IPS DF 4.7 (cell line): ENCODE measurements at regions not wholly inside any gene's neighbourhood (a gene's known extent, or its start where the extent isn't known, plus 50 kb on each side); places are given as distances from the start of the nearest gene placed in this dataset.
"Not testable (repeated sequence)": the region's sequence is repeated elsewhere in the genome, so short reads cannot be mapped to it uniquely, and the experiment has no call there.

Experiments
- DNase-seq: peaks from one replicate; pipeline ENCODE4 v3.0.0-alpha.2; 2013; ENCODE audit warnings: low spot score; ENCODE audit errors: extremely low read depth

DNA sequence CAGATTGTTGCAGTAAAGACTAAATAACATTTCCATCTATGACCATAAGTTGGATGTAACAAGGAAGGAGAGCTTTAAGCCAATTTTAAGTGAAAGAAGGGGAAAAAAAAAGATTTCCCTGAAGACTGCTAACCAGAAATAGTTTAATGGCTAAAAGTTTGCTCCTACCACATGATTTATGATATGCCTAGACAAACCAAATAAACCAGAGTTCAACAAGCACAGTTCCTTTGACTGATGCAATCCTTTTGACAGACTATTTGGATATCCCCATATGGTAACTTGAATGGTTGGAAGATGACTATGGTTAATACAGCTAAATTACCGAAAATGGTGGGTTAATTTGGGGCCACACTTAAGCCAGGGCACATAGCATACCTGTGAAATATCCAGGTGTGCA lies 338.5 kb downstream of the CETN3 start:
- no peak for DNase-seq

DNA sequence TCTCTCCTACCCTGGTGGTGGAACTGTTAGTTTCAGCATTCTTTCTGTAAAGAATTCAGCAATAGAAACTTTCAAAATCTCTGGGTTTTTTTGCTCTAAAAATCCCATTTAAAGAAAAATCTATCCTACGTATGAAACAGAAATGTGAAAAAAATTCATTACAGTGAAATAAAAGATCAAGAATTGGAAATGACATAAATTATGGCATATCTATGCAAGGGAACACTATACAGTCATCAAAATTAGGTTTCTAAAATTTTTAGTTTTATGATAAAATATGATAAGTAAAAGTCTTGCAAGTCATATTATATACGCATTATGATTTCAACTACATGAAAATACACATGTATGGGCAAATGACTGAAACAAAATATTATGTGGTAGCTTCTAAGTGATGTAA lies 342.6 kb downstream of the CETN3 start:
- no peak for DNase-seq

DNA sequence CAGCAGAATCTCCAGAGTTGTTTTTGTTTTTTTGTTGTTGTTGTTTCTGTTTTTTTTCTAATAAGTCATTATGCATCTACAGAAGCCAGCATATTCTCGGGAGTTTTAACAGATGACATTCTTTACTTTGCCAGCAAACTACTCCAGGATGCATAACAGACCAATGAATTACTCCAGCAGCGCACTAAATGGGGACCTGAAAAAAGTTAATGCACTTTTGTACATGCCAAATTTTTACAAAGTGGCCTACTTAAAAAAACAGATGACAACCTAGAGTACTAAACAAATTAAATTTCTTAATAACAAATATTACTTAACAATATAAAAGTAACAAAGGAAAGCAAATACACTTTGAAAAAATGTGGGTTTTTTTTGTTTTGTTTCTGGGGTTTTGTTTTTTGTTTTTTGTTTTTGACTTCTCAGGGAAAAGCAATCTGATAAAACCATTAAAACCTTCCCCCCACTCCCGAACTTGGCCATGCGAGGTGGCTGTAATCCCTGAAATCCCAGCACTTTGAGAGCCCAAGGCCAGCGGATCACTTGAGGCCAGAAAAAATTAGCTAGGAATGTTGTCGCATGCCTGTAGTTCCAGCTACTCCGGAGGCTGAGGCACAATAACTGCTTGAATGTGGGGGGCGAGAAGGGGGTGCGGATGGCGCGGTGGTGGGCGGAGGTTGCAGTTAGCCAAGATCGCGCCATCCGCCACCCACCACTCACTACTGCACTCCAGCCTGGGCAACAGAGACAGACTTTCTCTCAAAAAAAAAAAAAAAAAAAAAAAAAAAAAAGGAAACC lies 352.4 kb downstream of the CETN3 start:
- DNase-seq = no peak

DNA sequence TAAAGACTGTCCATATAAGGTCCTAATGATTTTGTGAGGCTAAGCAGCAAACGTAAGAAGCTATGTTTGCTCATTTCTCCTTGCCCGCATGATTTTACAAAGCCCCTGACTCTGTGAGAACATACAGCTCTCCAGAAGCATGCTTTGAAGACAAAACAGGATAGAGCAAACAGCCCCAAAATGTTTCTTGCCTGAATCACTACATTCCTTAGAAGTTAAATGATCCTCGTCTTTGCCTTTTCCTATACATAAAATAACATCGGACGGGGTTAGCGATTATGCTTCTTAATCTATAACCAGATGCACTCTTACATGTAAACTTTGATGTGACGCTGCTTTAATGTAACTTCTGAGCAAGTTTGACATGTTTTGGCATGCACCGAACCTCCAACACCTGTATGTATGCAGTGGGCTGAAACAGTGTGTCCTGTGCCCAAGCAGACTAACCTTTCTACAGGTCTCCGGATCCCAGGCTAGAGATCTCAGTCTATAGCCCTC lies 353.7 kb downstream of the CETN3 start:
- DNase-seq = no peak

DNA sequence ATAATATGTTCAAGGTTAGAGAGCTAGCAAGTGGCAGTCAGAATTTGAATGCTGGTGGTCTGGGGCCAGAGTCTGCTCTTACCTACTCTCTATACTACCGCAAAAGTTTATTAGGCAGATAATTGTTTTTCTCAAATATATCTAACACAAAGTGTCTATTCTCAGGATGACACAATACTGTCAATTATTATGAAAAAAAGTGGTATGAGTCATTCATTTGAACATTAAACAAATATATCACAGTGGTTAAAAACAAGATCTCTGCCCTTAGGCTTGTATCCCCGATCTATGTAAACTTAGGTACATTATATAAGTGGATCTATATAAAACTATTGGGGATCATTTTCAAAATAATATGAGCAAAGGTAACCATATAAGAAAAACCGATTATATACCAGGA lies 354.9 kb downstream of the CETN3 start:
- DNase-seq = no peak

DNA sequence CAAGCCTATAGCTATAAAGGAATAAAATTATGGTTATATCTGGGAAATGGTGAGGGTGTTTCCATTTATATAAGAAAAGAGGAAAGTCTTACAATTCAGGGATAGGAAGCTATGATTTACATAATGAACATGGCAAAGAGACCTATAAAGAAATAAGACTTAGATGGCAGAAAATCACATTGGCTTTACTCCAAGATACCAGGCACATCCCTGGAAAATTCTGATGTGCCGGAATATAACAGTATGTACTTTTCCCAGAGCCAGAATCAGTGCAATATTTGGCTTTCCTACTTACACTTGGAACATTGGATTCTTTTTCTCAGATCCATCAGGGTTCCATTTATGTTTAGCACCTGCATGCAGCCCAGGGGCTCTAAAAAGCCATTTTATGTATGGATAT lies 357.8 kb downstream of the CETN3 start:
- DNase-seq = no peak

DNA sequence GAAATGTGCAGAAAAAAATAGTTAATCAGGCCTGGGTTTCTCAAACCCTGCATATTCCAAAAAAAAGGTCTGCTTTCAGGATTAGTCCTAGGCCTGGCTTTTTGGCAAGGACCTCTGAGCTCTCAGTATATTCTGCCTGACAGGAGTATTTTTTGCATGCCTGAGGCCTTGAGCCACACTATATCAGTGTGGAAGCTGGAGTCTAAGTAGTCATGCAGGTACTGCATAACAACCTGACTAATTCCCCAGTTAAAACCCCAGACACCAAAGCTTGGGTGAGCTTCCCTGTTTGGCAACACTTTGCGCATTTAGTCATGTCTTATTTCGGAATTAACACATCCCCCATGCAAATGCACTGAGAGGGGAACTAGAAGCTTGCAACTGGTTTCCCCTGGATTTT lies 359.5 kb downstream of the CETN3 start:
- no peak for DNase-seq

DNA sequence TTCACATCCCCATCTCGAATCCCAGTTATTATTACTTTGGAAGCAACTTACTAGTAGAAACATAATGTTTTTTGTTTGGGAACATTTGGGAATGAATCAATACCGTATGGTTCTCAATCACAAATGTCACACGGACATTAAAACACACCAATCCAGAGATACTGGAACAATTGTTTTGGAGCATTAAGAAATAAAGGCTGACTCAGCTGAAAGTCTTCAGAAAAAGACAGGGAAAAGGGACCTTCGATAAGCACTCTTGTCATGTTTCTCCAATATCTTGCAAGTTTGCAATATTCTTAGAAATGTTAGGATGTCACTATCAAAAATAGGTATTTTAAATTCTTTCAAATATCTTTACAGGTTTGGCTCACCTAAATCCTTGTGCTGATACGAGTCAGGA lies 362.4 kb downstream of the CETN3 start:
- DNase-seq = no peak

DNA sequence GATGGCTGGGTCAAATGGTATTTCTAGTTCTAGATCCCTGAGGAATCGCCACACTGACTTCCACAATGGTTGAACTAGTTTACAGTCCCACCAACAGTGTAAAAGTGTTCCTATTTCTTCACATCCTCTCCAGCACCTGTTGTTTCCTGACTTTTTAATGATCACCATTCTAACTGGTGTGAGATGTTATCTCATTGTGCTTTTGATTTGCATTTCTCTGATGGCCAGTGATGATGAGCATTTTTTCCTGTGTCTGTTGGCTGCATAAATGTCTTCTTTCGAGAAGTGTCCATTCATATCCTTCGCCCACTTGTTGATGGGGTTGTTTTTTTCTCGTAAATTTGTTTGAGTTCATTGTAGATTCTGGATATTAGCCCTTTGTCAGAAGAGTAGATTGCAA lies 369.5 kb downstream of the CETN3 start:
- not testable (repeated sequence) for DNase-seq

DNA sequence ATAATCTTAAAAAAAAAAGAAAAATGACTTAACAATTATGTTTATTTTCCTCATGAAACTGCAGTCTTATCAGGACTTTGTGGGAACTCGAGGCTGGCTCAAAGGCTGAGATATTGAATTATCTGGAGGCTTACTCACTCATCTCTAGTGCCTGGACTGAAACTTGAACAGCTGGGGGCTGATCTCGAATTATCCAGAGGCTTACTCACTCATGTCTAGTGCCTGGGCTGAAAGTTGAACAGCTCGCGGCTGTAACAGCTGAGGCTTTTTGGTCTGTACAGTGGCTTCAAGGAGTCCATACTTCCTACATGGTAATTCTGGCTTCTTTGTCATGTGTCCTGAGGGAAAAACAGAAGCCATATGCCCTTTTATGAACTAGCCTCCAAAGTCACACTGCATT lies 371.9 kb downstream of the CETN3 start:
- no peak for DNase-seq

DNA sequence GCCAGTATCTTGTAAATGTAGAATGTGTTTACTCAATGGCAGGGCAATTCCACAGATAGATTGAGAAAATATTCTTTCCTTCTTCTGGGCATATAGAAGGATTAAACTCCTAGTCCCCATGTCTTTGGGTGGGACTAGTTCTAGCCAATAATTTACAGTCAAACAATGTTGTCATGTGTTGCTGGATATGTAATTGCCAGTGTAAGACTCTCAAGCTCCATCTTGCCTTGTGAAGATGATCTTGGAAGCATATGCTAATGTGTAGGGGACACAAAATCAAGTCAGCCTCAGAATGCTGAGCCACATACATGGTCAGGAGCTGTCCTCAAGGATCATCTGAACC lies 386.9 kb downstream of the CETN3 start:
- DNase-seq = no peak

DNA sequence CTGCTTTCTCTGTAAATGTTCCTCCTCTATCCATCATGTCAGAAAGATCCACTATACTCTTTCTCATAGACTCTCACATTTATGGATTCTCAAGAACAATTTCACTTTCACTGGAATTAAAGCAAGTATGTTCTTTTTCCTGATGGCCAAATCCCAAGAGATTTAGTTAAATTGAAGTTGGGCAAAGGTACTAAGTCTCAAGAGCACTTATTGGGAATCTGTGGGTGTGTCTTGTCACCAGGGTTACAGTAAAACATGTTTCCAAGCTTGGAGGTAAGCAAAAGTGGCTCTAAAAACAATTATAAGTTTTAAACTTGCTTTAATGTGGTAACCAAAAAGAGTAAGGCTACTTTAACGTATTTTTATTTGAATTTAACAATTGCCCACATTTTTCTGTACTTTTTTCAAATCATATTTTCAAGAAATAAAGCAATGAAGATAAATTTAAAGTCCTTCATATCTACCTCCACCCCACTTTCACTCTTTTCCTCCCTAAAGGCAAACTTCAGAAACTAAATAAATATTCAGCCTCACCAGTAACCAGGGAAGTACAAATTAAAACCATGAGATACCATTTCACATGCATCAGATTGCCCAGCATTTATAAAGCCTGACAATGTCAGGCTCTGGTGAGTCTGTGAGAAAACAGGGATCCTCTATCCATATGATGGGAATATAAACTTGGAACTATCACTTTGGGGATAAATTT lies 387.4 kb downstream of the CETN3 start:
- DNase-seq = no peak

DNA sequence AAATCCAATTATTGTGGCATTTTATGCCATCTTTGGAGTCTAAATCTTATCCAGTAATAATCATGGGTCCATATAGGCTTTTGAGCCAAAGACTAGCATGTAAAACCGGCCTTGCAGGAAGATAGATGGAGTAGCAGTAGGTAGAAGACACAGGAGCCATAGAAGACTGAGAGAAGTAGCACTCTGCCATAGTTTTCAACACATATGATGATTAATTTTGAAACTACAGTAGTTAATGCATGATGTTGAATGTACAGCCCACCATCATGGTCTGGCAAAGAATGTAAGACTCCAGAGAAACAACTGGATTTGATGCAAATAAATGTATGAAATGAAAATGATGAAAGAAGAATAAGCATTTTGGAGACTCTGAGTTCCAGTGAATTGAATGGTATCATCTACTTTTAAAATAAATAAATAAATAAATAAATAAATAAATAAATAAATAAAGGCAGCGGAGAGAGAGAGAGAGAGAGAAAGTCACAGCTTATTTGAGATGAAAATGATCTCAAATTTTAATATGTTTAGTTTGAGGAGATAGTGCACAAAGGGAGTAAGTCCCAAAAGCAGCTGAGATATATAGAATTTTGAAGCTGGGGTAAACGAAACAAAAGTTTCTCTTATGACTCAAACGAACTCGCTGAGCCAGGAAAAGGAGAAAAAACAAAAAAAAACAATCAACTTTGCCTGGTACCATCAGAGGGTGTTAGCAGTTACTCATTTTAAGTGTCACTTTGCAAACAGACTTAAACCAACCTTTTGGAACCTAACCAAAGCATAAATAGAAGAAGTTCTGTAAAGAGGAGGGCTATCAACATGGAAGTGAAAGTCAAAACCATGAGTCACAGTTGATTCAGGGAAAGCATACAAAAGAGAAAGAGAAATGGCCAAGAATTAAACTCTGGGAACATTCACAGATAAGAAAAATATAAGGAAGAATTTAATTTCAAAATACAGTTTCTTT lies 388.7 kb downstream of the CETN3 start:
- no peak for DNase-seq

DNA sequence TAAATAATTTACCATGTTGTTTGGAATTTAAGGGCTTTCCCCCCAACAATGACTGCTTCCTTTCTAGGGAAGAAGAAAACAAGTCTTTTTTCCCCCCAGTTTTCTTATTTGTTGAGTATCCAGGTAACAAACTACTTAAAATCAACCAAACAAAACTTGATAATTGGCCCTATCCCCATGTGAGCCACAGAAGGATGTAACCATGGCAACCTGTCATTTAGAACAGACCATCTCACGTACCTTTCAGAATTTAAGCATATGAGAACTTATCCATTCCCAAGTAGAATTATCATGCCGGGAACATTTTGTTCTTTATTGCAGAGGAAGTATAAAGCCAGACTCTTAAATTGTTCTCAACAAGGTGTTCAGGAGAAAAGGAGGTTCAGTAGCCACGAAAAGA lies 392.3 kb downstream of the CETN3 start:
- DNase-seq = no peak

DNA sequence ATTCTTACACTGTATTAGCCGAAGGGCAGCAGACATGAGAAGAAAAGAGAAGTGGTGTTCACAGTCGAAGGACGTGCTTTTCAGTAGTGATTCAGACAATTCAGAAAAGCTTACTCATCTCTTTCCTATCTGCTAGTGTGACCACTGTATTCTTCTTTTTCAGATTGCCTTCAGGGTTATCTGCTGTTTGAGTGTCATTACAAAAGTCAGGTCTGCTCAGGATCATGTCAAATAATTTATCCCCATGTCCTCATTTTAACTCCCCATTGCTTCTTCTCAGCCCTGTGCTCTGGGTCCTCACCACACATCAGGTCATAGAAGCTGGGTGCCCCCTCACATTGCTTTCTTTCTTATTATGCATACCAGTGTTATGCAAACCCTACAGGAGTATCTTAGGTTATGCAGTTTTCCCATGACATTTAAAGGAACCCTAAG lies 394.0 kb downstream of the CETN3 start:
- no peak for DNase-seq

DNA sequence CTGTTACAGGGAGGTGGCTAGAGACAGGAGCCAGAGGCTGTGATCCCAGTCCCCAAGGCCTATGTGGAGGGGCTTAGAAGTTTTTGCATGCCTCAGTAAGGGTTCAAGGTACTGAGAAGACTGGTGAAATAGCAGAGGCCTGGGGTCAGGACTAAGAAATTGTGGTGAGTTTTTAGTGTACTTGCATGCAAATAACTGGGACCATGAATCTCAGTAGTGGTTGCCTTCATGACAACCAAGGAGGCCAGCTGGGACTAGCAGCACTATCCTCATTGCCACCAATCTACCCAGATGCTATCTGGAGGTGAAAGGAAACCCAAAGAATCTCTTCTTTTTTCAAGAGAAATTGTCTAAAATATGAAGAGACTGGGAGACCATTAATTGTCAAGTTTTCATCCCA lies 395.1 kb downstream of the CETN3 start:
- no peak for DNase-seq

DNA sequence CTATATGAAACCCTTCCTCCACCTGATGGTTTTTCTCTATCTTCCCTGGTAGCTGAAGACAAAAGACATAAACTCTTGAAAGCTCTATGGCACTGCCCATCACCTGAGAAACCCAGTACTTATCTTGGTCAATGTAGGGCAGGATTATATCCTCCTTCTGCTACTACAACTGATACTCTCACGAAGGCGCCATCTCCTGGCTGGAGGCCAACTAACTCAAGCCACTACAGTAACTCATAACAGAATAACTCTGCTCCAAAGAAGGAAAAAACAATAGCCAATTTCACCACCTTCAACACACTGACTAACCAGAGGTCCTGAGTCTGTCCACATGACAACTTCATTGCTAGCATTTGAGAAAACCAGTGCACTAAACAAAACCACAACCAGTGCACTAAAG lies 409.2 kb downstream of the CETN3 start:
- no peak for DNase-seq

DNA sequence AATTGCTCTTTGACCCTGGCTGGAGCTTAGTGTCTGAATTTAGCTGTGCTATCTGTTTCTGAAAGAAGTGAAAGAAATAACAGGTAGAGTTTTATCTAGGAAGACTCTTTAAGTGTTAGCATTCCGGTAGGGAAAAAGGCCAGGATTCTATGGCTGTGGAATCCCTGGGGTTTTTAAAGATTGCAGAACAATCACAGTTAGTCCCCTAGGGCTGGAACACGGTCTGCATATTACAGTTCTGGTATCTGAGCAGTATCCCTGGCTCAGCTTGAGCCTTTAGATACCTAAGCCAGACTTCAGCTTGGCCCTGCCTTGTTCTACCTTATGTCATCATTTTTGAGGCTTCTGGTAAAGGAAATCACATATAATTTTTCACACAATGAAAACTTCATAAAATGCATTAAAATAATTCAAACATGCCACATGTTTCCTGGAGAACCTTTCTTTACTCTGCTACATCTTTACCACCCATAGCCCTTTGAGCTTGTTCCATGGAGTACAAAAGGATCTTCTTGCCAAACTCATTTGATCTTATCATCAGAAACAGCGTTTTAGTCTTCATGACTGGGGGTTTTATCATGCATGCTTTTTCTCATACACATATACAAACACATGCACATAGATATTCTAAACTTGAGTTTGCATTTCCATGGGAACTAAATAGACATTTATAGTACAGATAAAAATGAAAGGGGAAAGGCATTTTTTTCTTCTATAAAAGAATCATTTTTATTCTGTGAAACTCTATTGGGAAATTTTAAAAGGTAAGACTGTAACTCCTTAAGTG lies 410.8 kb downstream of the CETN3 start:
- no peak for DNase-seq

DNA sequence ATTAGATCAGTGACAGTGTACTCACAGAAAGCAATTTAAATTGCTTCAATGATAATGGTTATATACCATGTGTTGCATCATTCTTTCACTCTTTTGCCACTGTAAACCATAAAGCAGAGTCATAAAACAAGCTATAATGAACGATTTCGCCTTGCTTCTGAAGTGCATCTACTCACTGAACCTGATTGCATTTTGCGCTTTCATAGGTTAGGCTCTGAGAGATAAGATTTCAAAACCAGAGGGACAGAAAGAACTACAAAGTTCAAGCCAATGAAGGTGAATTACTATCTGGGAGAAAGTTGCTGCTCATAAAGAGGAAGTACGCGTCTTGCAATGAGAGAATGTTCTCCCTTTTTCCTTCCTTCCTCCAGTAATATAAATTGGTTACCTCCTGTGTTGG lies 412.7 kb downstream of the CETN3 start:
- DNase-seq = no peak

DNA sequence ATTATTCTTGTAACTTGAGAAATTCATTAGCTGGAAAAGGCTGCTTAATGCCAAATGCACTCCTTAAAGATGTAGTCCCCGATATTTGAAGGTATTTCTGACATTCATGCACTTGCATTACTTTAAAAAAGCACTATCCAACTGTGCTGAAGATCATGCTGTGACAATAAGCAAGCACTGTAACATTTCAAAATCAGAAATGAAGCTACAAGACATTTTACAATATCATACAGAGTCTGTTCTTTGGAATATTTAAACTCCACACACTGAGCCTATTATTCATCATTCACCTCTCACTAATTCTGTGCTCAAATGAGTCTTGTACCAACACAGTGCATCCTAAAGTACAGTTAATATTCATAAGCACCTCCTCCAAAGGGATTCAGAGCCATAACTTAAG lies 413.2 kb downstream of the CETN3 start:
- no peak for DNase-seq

DNA sequence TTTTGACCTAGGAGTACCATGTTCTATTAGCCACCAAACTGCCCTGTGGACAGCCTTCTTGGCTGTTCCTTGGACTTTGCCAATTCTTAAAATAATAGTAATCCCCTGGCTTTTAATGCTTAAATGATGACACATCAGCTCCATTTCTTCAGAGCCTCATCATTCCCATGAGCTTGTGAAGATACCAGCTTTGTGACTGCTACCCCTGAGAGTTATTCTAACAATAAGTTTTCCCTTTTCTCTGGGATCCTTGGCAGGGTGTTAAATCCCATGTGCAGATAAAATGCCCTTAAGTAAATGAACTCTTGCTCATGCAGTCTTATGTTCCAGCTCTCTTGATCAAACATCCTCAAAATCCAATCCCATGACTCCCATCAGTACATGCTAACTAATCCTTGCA lies 415.3 kb downstream of the CETN3 start:
- DNase-seq = no peak
